Neural cell (in vitro differentiated cells): ENCODE measurements at regions not wholly inside any gene's neighbourhood (a gene's known extent, or its start where the extent isn't known, plus 50 kb on each side); places are given as distances from the start of the nearest gene placed in this dataset.

Experiments
- H2AFZ ChIP-seq: fragments of 200-600, 300-800 bp; sonication (generic), shearing (Covaris generic); 2 replicates; pipeline ENCODE4 v1.6.0; 2014; ENCODE audit warnings: low read depth, mild to moderate bottlenecking, antibody characterized with exemption, low read length, moderate library complexity
- H3F3A ChIP-seq: fragments of 200-600 bp; shearing (Covaris generic); 2 replicates; pipeline ENCODE4 v1.6.1; 2016; ENCODE audit warnings: mild to moderate bottlenecking, moderate library complexity, mixed read lengths, antibody characterized with exemption, low read length; ENCODE audit not compliant: insufficient read depth, poor library complexity, severe bottlenecking
- H3K27ac ChIP-seq: fragments of 200-600, 300-800 bp; sonication (generic), shearing (Covaris generic); 2 replicates; pipeline ENCODE4 v1.5.1; 2014; ENCODE audit warnings: mild to moderate bottlenecking, low read length, moderate library complexity
- H3K27me3 ChIP-seq: fragments of 300-800, 200-600 bp; sonication (generic), shearing (Covaris generic); 2 replicates; pipeline ENCODE4 v1.6.0; 2014; ENCODE audit warnings: mild to moderate bottlenecking, low read depth, low read length, moderate library complexity; ENCODE audit not compliant: insufficient read depth
- H3K36me3 ChIP-seq: fragments of 300-800, 200-600 bp; sonication (generic), shearing (Covaris generic); 2 replicates; pipeline ENCODE4 v1.5.1; 2014; ENCODE audit warnings: mild to moderate bottlenecking, antibody characterized with exemption, low read length, moderate library complexity; ENCODE audit not compliant: insufficient read depth
- H3K4me2 ChIP-seq: fragments of 300-800, 200-600 bp; sonication (generic), shearing (Covaris generic); 2 replicates; pipeline ENCODE4 v1.6.0; 2014; ENCODE audit warnings: mild to moderate bottlenecking, low read length
- H3K4me3 ChIP-seq: fragments of 300-800, 200-600 bp; sonication (generic), shearing (Covaris generic); 2 replicates; pipeline ENCODE4 v1.5.1; 2014; ENCODE audit warnings: mild to moderate bottlenecking, low read length, moderate library complexity
- H3K79me2 ChIP-seq: fragments of 200-600 bp; shearing (Covaris generic); replicated peaks from 2 replicates; pipeline ENCODE4 v1.6.0; 2014; ENCODE audit warnings: mild to moderate bottlenecking, low read length, moderate library complexity; ENCODE audit not compliant: insufficient read depth
- H3K9ac ChIP-seq: fragments of 300-800, 200-600 bp; sonication (generic), shearing (Covaris generic); 2 replicates; pipeline ENCODE4 v1.6.1; 2016; ENCODE audit warnings: mild to moderate bottlenecking, low read length, mixed read lengths
- H3K9me2 ChIP-seq: fragments of 200-600 bp; shearing (Covaris generic); 2 replicates; pipeline ENCODE4 v1.6.1; 2016; ENCODE audit warnings: mild to moderate bottlenecking, low read length, mixed read lengths; ENCODE audit not compliant: insufficient read depth
- H3K9me3 ChIP-seq: fragments of 200-600, 300-800 bp; sonication (generic), shearing (Covaris generic); 2 replicates; pipeline ENCODE4 v1.6.1; 2016; ENCODE audit warnings: mild to moderate bottlenecking, mixed run types, low read length, moderate library complexity, mixed read lengths
- H4K20me1 ChIP-seq: fragments of 200-600 bp; shearing (Covaris generic); 2 replicates; pipeline ENCODE4 v1.6.1; 2016; ENCODE audit warnings: mild to moderate bottlenecking, mixed run types; ENCODE audit not compliant: insufficient read depth
- CTCF ChIP-seq: fragments of 450-650 bp; IDR thresholded peaks from 2 replicates; pipeline ENCODE4 v1.5.1; 2014; ENCODE audit warnings: antibody characterized with exemption, mild to moderate bottlenecking, moderate library complexity; ENCODE audit not compliant: poor library complexity, severe bottlenecking
- EP300 ChIP-seq: fragments of 450-650 bp; conservative IDR thresholded peaks from 2 replicates; pipeline ENCODE4 v1.6.1; 2014; ENCODE audit warnings: antibody characterized with exemption, mild to moderate bottlenecking, moderate library complexity; ENCODE audit not compliant: poor library complexity, severe bottlenecking
- EZH2 ChIP-seq: fragments of 200-600, 300-800 bp; shearing (Covaris generic), sonication (generic); IDR thresholded peaks from 2 replicates; pipeline ENCODE4 v1.6.1; 2014; ENCODE audit warnings: antibody characterized with exemption, low read length, borderline replicate concordance, mild to moderate bottlenecking; ENCODE audit not compliant: insufficient read depth, poor library complexity, severe bottlenecking
- MXI1 ChIP-seq: fragments of 450-650 bp; conservative IDR thresholded peaks from 2 replicates; pipeline ENCODE4 v1.6.1; 2014; ENCODE audit warnings: antibody characterized with exemption, mild to moderate bottlenecking; ENCODE audit not compliant: poor library complexity, severe bottlenecking
- POLR2AphosphoS5 ChIP-seq: IDR thresholded peaks from 2 replicates; pipeline ENCODE4 v1.6.1; 2012
- RAD21 ChIP-seq: fragments of 450-650 bp; conservative IDR thresholded peaks from 2 replicates; pipeline ENCODE4 v1.6.1; 2014; ENCODE audit warnings: antibody characterized with exemption, mild to moderate bottlenecking, moderate library complexity
- SMC3 ChIP-seq: fragments of 450-650 bp; conservative IDR thresholded peaks from 2 replicates; pipeline ENCODE4 v1.6.1; 2014; ENCODE audit warnings: antibody characterized with exemption, mild to moderate bottlenecking, moderate library complexity; ENCODE audit not compliant: poor library complexity
- TAF1 ChIP-seq: IDR thresholded peaks from 2 replicates; pipeline ENCODE4 v1.6.1; 2012; ENCODE audit warnings: low read depth
- TF ChIP-seq, protein P1 (sequence below): IDR thresholded peaks from 2 replicates; pipeline ENCODE4 v1.6.1; 2012; ENCODE audit warnings: borderline replicate concordance

DNA sequence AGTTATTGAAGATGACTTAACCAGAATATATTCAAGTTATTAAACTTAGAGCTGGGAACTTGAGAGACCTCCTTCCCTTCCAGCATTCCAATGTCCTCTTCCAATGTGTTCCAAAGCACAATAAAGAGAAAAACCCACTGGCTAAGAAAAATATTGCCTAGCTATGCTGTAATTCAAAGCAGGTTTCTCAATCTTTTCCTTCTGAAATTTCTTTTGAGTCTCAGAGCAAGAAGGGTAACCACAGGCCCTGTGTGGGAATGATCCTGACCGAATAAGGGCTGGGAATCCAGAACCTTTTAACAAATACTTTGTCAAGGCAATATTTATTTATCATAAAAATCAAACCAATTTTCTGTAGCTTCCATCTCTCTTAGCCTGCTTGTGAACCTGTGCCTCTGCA, 150.7 kb upstream of the SFRP2 start:
- Histone ChIP-seq H3K4me3 (no peak overlapping the region), H3K9ac (no peak overlapping the region), H2AFZ (no peak overlapping the region), H3K9me2 (no peaks in the 10 kb centered on the region), H4K20me1 (no peaks in the 10 kb centered on the region), H3F3A (no peaks in the 10 kb centered on the region), H3K27me3 (no peaks in the 10 kb centered on the region), H3K9me3 (no peaks in the 10 kb centered on the region), H3K27ac (no peak overlapping the region), H3K79me2 (no peaks in the 10 kb centered on the region), H3K36me3 (no peaks in the 10 kb centered on the region), H3K4me2 (no peak overlapping the region)
- TF ChIP-seq CTCF (no peak), POLR2AphosphoS5 (no peak), EP300 (no peak), EZH2 (no peak), SMC3 (no peak), RAD21 (no peak), TAF1 (no peak), MXI1 (no peak)
- TF ChIP-seq, protein P1, sequence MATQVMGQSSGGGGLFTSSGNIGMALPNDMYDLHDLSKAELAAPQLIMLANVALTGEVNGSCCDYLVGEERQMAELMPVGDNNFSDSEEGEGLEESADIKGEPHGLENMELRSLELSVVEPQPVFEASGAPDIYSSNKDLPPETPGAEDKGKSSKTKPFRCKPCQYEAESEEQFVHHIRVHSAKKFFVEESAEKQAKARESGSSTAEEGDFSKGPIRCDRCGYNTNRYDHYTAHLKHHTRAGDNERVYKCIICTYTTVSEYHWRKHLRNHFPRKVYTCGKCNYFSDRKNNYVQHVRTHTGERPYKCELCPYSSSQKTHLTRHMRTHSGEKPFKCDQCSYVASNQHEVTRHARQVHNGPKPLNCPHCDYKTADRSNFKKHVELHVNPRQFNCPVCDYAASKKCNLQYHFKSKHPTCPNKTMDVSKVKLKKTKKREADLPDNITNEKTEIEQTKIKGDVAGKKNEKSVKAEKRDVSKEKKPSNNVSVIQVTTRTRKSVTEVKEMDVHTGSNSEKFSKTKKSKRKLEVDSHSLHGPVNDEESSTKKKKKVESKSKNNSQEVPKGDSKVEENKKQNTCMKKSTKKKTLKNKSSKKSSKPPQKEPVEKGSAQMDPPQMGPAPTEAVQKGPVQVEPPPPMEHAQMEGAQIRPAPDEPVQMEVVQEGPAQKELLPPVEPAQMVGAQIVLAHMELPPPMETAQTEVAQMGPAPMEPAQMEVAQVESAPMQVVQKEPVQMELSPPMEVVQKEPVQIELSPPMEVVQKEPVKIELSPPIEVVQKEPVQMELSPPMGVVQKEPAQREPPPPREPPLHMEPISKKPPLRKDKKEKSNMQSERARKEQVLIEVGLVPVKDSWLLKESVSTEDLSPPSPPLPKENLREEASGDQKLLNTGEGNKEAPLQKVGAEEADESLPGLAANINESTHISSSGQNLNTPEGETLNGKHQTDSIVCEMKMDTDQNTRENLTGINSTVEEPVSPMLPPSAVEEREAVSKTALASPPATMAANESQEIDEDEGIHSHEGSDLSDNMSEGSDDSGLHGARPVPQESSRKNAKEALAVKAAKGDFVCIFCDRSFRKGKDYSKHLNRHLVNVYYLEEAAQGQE = no peak

DNA sequence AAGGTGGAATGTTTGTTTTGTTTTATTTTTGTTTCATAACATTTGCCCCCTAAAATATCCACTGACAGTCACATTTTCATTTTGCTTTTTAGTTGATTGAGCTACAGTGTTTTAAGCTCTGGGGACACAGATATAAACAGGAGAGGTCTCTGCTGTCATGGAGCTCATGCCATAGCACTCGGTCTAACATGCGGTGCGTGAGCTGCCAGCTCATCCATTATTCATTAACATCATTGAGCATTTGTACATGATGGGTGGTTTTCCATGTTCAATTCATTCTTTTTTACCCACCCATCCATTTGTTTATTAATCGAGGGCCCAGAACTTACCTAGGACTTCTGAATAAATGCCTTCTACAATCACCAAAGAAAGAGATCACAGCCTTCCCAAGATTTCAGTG, 150.1 kb upstream of the SFRP2 start:
- H3K9ac ChIP-seq = no peak overlapping the region

More for the DNA sequence above, 150.1 kb upstream of the SFRP2 start:
- Histone ChIP-seq H3K27me3 (no peaks in the 10 kb centered on the region), H3K9me2 (no peaks in the 10 kb centered on the region), H3K4me2 (no peak overlapping the region), H3K9me3 (no peaks in the 10 kb centered on the region), H3K79me2 (no peaks in the 10 kb centered on the region), H3F3A (no peaks in the 10 kb centered on the region), H2AFZ (no peak overlapping the region), H3K36me3 (no peaks in the 10 kb centered on the region), H3K4me3 (no peak overlapping the region), H3K27ac (no peak overlapping the region), H4K20me1 (no peaks in the 10 kb centered on the region)
- TF ChIP-seq, protein P1 = no peak
- TF ChIP-seq CTCF (no peak), RAD21 (no peak), MXI1 (no peak), EP300 (no peak), TAF1 (no peak), EZH2 (no peak)
